ENCODE measurements at regions not wholly inside any gene's neighbourhood (a gene's known extent, or its start where the extent isn't known, plus 50 kb on each side); places are given as distances from the start of the nearest gene placed in this dataset.

DNA sequence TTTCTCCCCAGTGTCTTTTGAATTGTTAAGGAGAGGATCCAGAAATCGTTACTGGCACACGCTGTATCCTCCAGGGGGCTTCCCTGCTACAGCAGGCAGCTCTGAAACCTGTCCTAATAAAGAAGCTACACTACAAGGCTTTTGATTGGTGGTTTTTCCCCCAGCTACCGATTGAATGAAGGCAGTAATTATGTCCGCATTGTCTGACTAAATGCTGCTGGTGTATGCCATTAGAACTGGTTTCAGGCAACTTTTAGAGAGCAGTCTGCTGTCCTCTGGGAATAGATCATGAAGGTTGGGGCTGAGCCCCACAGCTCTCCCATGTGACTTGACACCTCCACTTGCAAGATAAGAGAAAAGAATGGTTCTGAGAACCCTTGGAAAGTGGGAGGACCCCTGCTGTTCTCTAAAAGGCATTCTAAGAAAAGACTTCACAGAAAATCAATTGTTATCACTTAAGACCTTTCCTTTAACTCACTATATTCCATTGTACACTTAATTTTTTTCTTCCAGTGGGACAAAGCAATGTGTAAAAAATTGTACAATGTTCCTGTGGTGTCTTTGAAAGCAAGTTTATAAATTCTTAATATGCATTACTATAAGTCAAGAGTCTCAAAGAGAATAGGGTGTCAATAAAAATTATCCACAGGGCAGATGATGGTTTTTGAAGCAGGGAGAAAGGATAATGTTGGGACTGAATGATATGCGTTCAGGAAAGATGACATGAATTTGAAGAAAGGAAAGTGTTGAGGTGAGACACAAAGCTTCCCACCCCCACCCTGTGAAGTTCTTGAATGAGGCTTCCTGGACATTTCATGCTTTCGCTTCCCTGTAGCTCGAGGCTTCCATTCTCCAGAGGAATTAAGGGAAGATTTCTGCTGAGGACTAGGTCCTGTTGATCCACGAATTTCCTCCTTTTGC is 53.0 kb upstream of the DAZL start:
- DNase-seq (ENCODE audit: low read depth in 3 of 3), result no peak

DNA sequence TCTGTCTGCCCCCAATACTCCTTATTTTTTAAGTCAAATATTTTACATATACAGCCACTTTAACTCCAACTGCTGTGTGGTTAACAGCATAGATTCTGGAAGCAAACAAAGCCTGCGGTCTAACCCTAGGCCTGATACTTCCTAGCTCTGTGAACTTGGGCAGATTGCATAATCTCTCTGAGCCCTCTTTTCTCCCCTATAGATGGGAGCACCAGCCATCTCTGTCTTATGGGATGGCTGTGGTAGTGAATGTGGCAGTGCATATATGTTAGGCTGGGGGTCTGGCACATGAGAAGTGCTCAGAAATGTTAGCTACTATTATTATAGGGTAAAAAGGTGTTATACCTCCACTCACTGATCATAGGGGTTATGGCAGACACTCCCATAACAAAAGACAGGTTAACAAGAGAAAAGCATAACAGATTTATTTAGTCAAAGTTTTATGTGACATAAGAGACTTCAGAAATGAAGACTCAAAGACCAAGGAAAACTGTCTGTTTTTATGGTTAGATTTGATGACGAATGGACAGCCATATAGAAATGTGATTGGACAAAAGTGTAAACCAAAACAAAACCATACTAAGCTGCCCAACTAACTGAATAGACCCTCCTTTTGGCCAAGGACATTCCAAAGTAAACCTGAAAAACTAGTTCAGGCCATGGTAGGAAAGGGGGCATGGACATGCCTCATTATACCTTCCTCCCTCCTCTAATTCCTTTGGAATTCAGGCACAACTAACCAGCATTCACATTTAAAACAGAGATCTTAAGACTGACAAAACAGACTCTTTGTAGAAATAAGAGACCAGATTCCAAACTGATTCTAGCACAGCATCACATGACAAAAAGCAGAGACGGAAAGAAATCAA is 53.9 kb upstream of the DAZL start:
- no peak for DNase-seq (ENCODE audit: low read depth in 3 of 3)

DNA sequence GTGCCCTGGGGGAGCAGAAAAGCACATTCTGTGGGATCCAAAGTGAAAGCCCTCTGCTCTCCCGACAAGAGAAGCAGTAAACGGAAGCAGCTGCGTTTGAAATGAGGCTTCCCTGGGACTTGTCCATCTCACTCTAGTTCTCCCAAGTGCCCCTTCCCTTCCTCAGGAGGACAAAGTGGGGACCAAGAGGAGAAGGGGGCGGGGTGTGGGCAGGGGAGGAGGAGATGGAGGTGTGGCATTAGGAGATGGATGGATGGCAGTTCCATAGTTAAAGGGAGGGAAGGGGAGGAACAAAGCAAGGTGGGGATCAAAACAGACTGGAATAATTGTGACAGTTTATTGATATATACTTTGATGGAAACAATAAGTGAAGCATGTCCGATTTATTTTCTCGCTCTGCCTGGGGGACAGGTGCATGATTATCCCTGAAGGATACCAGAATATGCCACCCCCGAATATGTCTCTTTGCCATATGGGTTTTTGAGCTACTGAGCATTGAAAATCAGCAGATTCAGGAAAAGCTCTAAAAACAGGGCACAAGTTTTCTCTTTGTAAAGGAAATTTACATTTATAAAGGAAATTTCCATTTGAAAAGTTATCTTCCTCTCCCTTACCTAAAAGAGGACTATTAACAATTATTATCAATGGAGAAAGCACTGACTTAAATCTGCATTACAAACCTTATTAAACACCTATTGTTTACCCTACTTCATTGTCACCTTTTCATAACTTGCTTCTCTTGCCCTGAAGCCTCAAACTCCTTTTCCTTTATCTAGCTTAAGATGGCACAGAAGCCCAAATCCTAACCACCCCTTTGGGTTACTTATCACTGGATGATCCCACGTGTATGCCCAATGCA is 58.9 kb upstream of the DAZL start:
- DNase-seq (ENCODE audit: low read depth in 3 of 3), result no peak

DNA sequence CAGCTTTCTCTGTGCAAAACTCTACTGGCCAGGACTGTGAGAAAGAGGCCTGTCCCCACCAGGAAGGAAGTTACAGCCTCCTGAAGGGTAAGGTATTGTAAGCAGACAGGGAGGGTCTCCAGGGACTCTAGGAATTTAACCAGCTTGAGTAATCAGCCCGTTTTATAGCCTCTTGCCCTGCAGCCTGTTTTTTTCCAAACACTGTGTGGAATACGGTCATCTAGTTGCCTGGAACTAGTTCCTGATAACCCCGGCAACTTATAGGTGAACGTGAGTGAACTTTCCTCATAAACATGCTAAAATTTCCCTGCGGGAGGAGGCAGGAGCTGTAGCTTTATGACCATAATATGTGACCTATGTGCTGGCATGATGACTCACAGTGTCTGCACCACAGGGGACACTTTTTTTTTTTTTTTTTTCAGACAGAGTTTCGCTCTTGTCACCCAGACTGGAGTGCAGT is 60.1 kb upstream of the DAZL start:
- DNase-seq (ENCODE audit: low read depth in 3 of 3), result no peak

GRCh38 chr3:16666206-16666605 is 61.0 kb upstream of the DAZL start:
- no peak for DNase-seq (ENCODE audit: low read depth in 3 of 3)

DNA sequence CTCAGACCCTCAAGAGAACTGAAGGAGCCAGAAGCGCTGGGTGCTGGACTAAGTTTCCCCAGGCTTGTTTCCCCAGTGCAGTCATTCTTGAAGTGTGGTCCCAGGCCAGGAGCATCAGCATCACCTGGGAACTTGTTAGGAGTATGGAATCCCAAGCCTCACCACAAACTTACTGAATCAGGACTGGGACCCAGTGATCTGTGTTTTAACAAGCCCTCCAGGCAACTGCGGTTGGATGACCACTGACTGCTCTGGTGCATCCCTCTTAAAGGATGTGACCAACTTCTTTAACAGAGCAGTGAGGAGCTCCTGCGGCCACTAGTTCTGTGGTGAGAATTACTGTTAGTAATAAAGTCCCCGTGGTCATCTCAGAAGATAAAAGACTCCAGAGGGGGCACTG is 62.4 kb upstream of the DAZL start:
- no peak for DNase-seq (ENCODE audit: low read depth in 3 of 3)

DNA sequence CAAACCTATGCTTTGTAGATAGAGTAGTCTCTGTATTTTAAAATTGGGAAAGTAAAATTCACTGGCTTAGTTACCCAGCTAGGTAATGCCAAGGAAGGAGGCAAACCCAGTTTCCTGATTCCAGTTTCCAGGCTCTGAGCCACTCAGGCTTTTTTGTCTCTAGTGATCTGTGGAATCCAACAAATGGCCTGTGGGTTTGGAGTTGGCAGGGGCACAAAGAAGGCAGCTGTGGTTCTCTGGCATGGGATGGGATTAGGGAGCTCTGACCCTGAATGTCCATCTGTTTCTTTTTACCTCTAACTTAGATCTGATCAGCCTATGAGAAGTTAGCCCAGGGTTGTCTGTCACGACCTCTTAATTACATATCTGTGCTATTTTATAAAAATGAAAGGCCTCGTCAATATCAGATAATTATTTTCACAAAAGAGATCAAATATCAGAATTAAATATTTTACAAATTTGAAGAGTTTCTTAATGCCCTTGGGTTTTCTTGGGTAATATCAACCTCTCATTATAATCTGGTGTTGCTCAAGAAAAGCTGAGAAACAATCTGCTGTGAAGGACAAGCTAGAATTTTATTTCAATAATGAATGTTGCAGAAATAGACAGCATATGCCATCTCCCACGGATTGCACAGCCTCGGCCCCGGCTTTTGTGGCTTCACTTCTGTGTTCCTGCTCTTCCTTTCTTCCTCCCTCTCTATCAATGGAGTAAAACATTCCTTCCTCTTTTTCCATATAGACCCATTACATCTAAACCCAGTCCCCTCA is 63.7 kb upstream of the DAZL start:
- no peak for DNase-seq (ENCODE audit: low read depth in 3 of 3)

DNA sequence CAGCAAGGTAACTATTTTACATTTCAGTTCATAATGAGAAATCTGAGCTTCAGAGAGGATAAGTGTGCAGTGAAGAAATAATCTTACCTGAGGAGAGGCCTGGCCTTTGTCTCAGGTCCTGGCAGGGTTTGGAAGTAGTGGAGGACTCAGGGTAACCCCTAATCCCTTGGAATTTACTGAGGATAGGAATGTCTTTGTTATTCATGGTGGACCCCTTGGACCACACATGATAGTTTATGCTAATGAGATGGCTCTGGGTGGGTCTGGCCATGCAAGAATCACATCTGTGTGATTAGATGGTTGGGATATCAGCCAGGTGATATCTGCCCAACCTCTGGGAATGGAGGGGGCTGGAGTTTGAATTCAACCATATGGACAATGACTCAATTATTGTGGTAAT is 65.0 kb upstream of the DAZL start:
- DNase-seq (ENCODE audit: low read depth in 3 of 3), result no peak

DNA sequence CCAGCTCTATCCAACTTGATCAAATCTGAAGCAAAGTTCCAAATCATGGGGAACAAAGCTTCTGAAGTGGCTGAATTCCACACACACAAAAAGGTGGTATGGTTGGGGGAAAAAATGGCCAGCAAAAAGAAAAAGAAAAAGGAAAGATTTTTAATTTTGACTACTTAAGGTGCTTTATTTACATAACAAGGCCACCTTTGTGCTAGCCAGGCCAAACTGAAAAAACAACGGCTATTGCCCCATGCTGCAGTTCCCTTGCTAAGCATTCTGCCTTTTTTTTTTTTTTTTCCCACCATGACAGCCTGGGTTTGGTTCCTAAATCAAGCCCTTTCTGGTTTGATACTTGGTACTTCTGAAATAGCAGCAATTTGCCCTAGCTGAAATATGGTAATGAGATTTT is 66.5 kb upstream of the DAZL start:
- no peak for DNase-seq (ENCODE audit: low read depth in 3 of 3)

DNA sequence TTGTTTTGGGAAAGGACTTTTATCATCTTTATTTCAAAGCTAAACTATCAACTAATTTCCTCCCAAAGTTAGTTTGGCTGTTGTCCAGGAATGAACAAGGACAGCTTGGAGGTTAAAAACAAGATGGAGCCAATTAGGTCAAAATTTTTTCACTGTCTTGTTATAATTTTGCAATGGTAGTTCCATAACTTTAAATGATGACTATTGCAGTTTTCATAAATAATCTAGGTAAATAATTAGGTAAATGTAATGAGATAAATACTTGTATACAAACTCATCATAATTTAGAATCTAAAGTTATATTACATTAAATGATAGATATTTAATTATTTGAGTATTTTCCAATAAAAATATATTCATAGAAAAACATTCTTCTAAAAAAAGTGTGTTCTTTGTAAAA is 68.3 kb upstream of the DAZL start:
- DNase-seq (ENCODE audit: low read depth in 3 of 3), result no peak

DNA sequence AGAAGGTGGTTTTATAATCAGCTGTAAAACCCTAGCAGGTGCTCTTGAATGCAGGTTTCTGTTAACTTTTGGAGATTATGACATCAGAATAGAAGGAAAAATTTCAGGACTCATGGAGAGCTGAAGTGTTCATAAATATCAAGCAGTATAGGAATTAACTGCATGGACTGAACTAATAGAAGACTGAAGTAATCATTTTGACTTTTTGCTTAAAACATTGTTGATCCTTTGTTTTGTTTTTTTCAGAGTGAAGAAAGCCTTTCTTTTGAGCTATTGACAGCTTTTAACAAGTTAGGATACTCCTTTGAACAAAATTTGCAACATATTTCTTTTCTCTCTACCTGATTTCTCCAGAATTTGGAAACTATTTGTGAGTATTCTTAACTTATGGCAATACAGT is 70.6 kb upstream of the DAZL start:
- no peak for DNase-seq (ENCODE audit: low read depth in 3 of 3)

GRCh38 chr3:16686679-16687078 is 81.5 kb upstream of the DAZL start:
- DNase-seq (ENCODE audit: low read depth in 3 of 3), result no peak

DNA sequence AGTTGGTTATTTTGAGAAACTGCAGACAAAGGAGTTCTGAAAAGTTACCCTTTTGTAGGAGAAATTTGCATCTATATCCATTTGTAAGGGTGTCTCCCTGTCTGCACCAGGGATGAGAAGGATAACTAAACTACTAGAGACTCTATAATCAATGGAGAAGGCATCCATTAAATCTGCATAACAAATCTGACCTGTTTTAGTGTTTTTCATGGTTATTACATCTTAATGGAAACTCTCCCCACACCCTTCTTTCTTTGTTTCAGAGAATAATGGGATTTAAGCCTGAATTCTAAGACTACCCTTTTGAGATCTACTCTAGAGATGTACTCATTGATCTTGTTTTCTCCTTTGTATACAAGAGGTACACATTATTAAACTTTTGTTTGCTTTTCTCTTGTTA is 82.0 kb upstream of the DAZL start:
- no peak for DNase-seq (ENCODE audit: low read depth in 3 of 3)

DNA sequence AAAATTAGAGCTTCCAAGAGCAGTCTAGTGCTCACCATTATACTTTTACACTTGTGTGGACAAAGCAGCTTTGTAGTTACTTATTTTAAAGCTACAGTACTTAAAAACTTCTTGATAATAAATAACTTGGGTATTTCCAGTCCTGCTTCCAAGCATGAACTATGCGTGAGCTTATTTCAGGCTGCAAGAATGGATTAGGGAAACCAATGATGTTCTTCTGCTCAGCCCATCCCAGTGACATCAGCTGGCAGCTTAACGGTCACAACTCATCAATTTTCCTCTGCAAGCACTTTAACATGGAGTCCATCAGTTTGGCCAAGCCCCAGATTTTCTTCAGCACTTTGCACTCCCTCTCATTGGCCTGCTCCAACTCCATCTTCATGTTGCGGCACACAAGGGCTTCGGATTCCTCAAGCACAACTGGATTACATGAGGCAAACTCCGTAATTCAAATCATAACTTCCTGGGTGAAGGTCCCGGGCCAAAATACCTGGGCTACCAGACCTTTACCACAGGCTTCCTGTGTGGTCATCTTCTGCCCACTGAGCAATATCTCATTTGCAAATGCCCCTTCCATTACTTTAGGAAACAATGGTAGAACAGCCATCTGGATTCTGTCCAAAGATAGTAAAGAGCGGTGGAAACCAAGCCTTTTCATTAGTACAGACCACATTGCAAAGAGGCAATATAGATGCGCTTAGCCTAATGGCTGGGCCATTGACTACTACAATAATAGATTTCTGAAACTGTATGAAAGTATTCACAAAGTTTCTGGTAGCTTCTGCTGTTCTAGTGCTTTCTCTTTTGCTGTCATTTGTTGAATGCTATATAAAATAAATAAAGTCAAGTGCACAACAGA is 87.5 kb upstream of the DAZL start:
- DNase-seq (ENCODE audit: low read depth in 3 of 3), result no peak

- DNase-seq (ENCODE audit: low read depth in 3 of 3), result no peak
Measured at GRCh38 chr3:16693820-16694219, 88.6 kb upstream of the DAZL start.

DNA sequence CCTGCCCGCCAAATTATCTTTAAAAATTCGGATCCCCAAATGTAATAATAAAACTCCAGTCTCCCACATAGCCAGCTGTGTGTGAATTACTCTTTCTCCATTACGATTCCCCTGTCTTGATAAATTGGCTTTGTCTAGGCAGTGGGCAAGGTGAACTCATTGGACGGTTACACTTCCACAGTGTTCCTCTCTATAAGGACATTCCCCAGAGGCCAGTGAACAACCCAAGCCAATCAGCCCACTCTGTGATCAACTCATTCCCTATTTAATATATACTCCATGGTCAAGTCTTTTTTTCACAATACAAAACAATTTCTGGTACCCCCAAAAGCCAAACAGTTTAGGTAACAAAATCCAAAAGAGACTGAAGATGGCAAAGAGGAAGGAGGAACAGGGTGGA is 90.5 kb upstream of the DAZL start:
- DNase-seq (ENCODE audit: low read depth in 3 of 3), result no peak

DNA sequence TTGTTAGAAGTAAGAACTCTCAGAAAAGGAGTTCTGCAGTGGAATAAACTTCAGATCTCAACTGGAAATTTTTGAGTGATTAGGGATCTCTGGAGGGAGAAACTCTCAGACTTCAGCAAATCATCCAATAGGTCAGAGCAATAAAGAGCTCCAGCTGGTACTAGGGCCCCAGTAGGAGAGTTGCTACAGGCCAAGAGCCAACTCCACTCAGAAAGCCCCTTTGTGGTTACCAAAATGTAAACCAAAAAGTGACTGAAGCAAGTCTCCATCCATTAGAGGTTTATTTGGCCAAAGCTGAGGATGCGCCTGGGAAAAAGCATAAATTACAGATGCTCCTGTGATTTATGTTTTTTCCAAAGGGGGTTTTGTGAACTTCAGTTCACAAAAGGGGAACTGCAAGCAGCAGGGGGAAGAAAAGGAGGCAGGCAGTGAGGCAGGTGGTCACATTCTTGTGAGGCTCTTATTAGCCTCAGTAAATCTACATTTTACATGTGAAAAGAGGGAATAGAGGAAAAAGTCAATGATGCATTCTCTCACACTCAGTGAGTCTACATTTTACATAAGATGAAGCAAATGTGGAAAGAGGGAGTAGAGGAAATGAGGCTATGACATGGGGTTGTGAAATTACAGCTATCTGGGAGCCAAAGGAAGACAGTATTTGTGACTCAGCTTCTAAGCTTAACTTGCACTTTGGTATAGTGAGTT is 92.4 kb upstream of the DAZL start:
- no peak for DNase-seq (ENCODE audit: low read depth in 3 of 3)

DNA sequence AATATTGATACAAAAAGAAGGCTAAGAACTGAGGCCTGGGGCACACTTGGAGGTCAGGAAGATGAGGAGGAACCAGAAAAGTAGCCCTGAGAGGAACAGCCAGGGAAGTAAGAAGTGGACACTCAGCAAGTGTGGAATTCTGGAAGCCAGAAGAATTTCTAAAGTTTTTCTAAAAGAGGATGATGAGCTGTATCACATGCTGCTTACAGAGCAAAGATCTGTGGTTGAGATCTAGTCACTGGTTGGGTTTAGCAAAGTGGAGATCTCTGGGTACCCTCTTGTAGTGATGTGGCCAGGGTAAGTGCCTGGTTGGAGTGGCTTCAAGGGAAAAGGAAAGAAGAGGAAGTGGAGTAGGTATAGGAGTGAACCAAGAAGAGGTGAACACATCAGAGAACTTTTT is 95.4 kb upstream of the DAZL start:
- no peak for DNase-seq (ENCODE audit: low read depth in 3 of 3)

DNA sequence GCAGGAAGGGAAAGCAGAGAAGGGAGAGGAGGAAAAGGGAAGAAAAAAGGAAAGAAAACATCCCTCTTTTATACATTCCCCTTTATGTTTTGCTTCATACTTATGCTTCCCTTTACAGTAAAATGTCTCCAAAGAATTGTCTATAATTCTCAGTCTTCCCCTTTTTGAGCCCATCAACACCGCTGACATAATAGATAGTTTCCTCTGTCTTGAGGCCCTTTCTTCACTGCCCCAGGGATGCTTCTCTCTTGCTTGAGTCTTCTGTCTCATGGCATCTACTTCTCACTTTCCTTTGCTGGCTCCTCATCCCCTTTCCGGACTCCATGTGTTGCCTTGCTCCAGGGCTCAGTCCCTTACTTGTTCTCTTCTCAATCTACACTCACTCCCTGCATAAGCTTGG is 99.7 kb upstream of the DAZL start:
- no peak for DNase-seq (ENCODE audit: low read depth in 3 of 3)

- no peak for DNase-seq (ENCODE audit: low read depth in 3 of 3)
Measured at GRCh38 chr3:16707260-16707659, 102.0 kb upstream of the DAZL start.
